ENCODE measurements at regions not wholly inside any gene's neighbourhood (a gene's known extent, or its start where the extent isn't known, plus 50 kb on each side); places are given as distances from the start of the nearest gene placed in this dataset.

GRCh38 chr20:1808101-1808500 lies 87.1 kb upstream of the SIRPA start (continued):
- TF ChIP-seq ZNF532 (CRISPR knock-in tag; IDR thresholded peaks at IDR 0.05; ENCODE audit: borderline replicate concordance) (no peak), CREB1 (CRISPR knock-in tag; IDR thresholded peaks at IDR 0.05) (no peak), NR1H2 (CRISPR knock-in tag; IDR thresholded peaks at IDR 0.05) (no peak), ZSCAN18 (CRISPR knock-in tag; IDR thresholded peaks at IDR 0.05) (no peak), TP53 (CRISPR knock-in tag; IDR thresholded peaks at IDR 0.05) (no peak)

GRCh38 chr20:1807394-1807793 lies 87.8 kb upstream of the SIRPA start:
- no peaks in the 10 kb centered on the region for H3K36me3 Mint-ChIP-seq
- DNase-seq (ENCODE audit: low spot score), result no peak
- no peak for ATAC-seq
- H3K4me3 Mint-ChIP-seq, result no peak overlapping the region
- no peak overlapping the region for H3K27ac Mint-ChIP-seq
- no peaks in the 10 kb centered on the region for H3K9me3 Mint-ChIP-seq
- POLR2A ChIA-PET, result no interaction called here
- CTCF ChIA-PET, result interaction anchor here (0.7 to 1.2 kb wide), 2 partner anchors 10 to 148 kb away, joined by 3 read pairs; no protein-coding TSS in a partner anchor
- H3K27me3 Mint-ChIP-seq (ENCODE audit: low read depth), result peaks cover 30% of the 10 kb centered on the region
- peaks cover 70% of the 10 kb centered on the region for H3K4me1 Mint-ChIP-seq
- no peak for TF ChIP-seq ATF2 (CRISPR knock-in tag; IDR thresholded peaks at IDR 0.05; ENCODE audit: borderline replicate concordance, low read depth)
- no peak for TF ChIP-seq NFATC4 (CRISPR knock-in tag; IDR thresholded peaks at IDR 0.05)
- TF ChIP-seq ERG (CRISPR knock-in tag; IDR thresholded peaks at IDR 0.05), result no peak
- TF ChIP-seq ZNF121 (CRISPR knock-in tag; IDR thresholded peaks at IDR 0.05), result no peak
- no peak for TF ChIP-seq E2F1 (CRISPR knock-in tag; IDR thresholded peaks at IDR 0.05)
- no peak for TF ChIP-seq OVOL2 (CRISPR knock-in tag; IDR thresholded peaks at IDR 0.05; ENCODE audit: borderline replicate concordance)
- TF ChIP-seq TEAD1 (CRISPR knock-in tag; IDR thresholded peaks at IDR 0.05), result no peak
- no peak for TF ChIP-seq SMAD4 (CRISPR knock-in tag; IDR thresholded peaks at IDR 0.05)
- TF ChIP-seq CDX4 (CRISPR knock-in tag; IDR thresholded peaks at IDR 0.05; ENCODE audit: borderline replicate concordance), result no peak
- TF ChIP-seq RORB (CRISPR knock-in tag; IDR thresholded peaks at IDR 0.05), result no peak
- TF ChIP-seq FOXP4 (CRISPR knock-in tag; IDR thresholded peaks at IDR 0.05), result no peak
- no peak for TF ChIP-seq IRF1 (CRISPR knock-in tag; IDR thresholded peaks at IDR 0.05)
- no peak for TF ChIP-seq STAT6 (CRISPR knock-in tag; conservative IDR thresholded peaks at IDR 0.05; ENCODE audit: low read depth)
- no peak for TF ChIP-seq MXD4 (CRISPR knock-in tag; IDR thresholded peaks at IDR 0.05; ENCODE audit: borderline replicate concordance)

All from WTC11 (cell line).